Ramos (cell line): ENCODE measurements at regions not wholly inside any gene's neighbourhood (a gene's known extent, or its start where the extent isn't known, plus 50 kb on each side); places are given as distances from the start of the nearest gene placed in this dataset.
"Not testable (repeated sequence)": the region's sequence is repeated elsewhere in the genome, so short reads cannot be mapped to it uniquely, and the experiment has no call there.

Experiments
- in situ Hi-C: fragments of 300-500 bp; cut with MboI; formaldehyde crosslinking; loops from one replicate; pipeline ENCODE4 v1.14.3; 2022; ENCODE audit warnings: low sequenced_read_pairs; ENCODE audit not compliant: unreplicated experiment

GRCh38 chr14:105948955-105949354 lies 422.6 kb downstream of the TMEM121 start:
- in situ Hi-C loops = not testable (repeated sequence)

GRCh38 chr14:105950364-105950892 lies 424.0 kb downstream of the TMEM121 start:
- in situ Hi-C loops = not testable (repeated sequence)

- in situ Hi-C loops = no loop called here
Observed at GRCh38 chr14:105951399-105951798, 425.0 kb downstream of the TMEM121 start.

GRCh38 chr14:105952222-105952621 lies 425.8 kb downstream of the TMEM121 start:
- in situ Hi-C loops = no loop called here

- in situ Hi-C loops = no loop called here
Observed at GRCh38 chr14:105952826-105953225, 426.4 kb downstream of the TMEM121 start.

GRCh38 chr14:105961625-105962024 lies 435.2 kb downstream of the TMEM121 start:
- in situ Hi-C loops = not testable (repeated sequence)

- in situ Hi-C loops = no loop called here
Observed at GRCh38 chr14:105962532-105962931, 436.1 kb downstream of the TMEM121 start.

- in situ Hi-C loops = no loop called here
Observed at GRCh38 chr14:105968291-105968690, 441.9 kb downstream of the TMEM121 start.

- in situ Hi-C loops = not testable (repeated sequence)
Observed at GRCh38 chr14:105969026-105969425, 442.6 kb downstream of the TMEM121 start.

- in situ Hi-C loops = not testable (repeated sequence)
Observed at GRCh38 chr14:105970821-105971220, 444.4 kb downstream of the TMEM121 start.

- in situ Hi-C loops = no loop called here
Observed at GRCh38 chr14:105971593-105972500, 445.5 kb downstream of the TMEM121 start.

GRCh38 chr14:105974902-105975301 lies 448.5 kb downstream of the TMEM121 start:
- in situ Hi-C loops = no loop called here

- in situ Hi-C loops = no loop called here
Observed at GRCh38 chr14:105978618-105979295, 452.4 kb downstream of the TMEM121 start.

- in situ Hi-C loops = no loop called here
Observed at GRCh38 chr14:105979446-105979845, 453.1 kb downstream of the TMEM121 start.

GRCh38 chr14:105980224-105980623 lies 453.8 kb downstream of the TMEM121 start:
- in situ Hi-C loops = no loop called here

GRCh38 chr14:105981517-105982302 lies 455.3 kb downstream of the TMEM121 start:
- in situ Hi-C loops = not testable (repeated sequence)

GRCh38 chr14:105982664-105983063 lies 456.3 kb downstream of the TMEM121 start:
- in situ Hi-C loops = no loop called here

- in situ Hi-C loops = no loop called here
Observed at GRCh38 chr14:105986894-105987284, 460.5 kb downstream of the TMEM121 start.

GRCh38 chr14:105987563-105987962 lies 461.2 kb downstream of the TMEM121 start:
- in situ Hi-C loops = no loop called here

GRCh38 chr14:105989566-105990302 lies 463.4 kb downstream of the TMEM121 start:
- in situ Hi-C loops = no loop called here
